ENCODE measurements at regions not wholly inside any gene's neighbourhood (a gene's known extent, or its start where the extent isn't known, plus 50 kb on each side); places are given as distances from the start of the nearest gene placed in this dataset.

GRCh38 chr3:106392915-106393314, 524.1 kb upstream of the CBLB start:
- Histone ChIP-seq H3K4me1 (ENCODE audit: control insufficient read depth in 2 of 2, insufficient read depth in 2 of 2, low read length in 2 of 2) (no peaks in the 10 kb centered on the region), H3K9me3 (ENCODE audit: control insufficient read depth in 2 of 2, insufficient read depth in 1 of 2, low read length in 1 of 2) (no peaks in the 10 kb centered on the region), H3K27ac (ENCODE audit: low read depth in 1 of 2, low read length in 1 of 2) (no peak overlapping the region), H3K27me3 (ENCODE audit: control insufficient read depth in 2 of 2, insufficient read depth in 1 of 2, low read length in 1 of 2) (no peaks in the 10 kb centered on the region), H3K4me3 (ENCODE audit: low read length in 2 of 2) (no peak overlapping the region), H3K36me3 (ENCODE audit: control insufficient read depth in 2 of 2, insufficient read depth in 2 of 2, low read length in 1 of 2) (no peaks in the 10 kb centered on the region)
- 99% methylated on average over 1 of the region's 1 CpG for WGBS
- no peak for DNase-seq (ENCODE audit: low read depth in 6 of 9, low spot score in 9 of 9)

- Histone ChIP-seq H3K9me3 (ENCODE audit: control insufficient read depth in 2 of 2, insufficient read depth in 1 of 2, low read length in 1 of 2) (no peaks in the 10 kb centered on the region), H3K4me1 (ENCODE audit: control insufficient read depth in 2 of 2, insufficient read depth in 2 of 2, low read length in 2 of 2) (no peaks in the 10 kb centered on the region), H3K27me3 (ENCODE audit: control insufficient read depth in 2 of 2, insufficient read depth in 1 of 2, low read length in 1 of 2) (no peaks in the 10 kb centered on the region), H3K27ac (ENCODE audit: low read depth in 1 of 2, low read length in 1 of 2) (no peak overlapping the region), H3K4me3 (ENCODE audit: low read length in 2 of 2) (no peak overlapping the region), H3K36me3 (ENCODE audit: control insufficient read depth in 2 of 2, insufficient read depth in 2 of 2, low read length in 1 of 2) (no peaks in the 10 kb centered on the region)
- WGBS: 100% methylated on average over 2 of the region's 2 CpGs
- no peak for DNase-seq (ENCODE audit: low read depth in 6 of 9, low spot score in 9 of 9)
Observed at GRCh38 chr3:106397006-106397405, 528.2 kb upstream of the CBLB start.

GRCh38 chr3:106398891-106399600, 530.2 kb upstream of the CBLB start:
- Histone ChIP-seq H3K36me3 (ENCODE audit: control insufficient read depth in 2 of 2, insufficient read depth in 2 of 2, low read length in 1 of 2) (no peaks in the 10 kb centered on the region), H3K9me3 (ENCODE audit: control insufficient read depth in 2 of 2, insufficient read depth in 1 of 2, low read length in 1 of 2) (no peaks in the 10 kb centered on the region), H3K27me3 (ENCODE audit: control insufficient read depth in 2 of 2, insufficient read depth in 1 of 2, low read length in 1 of 2) (no peaks in the 10 kb centered on the region), H3K4me3 (ENCODE audit: low read length in 2 of 2) (no peak overlapping the region), H3K27ac (ENCODE audit: low read depth in 1 of 2, low read length in 1 of 2) (no peak overlapping the region), H3K4me1 (ENCODE audit: control insufficient read depth in 2 of 2, insufficient read depth in 2 of 2, low read length in 2 of 2) (no peaks in the 10 kb centered on the region)
- 95% methylated on average over 2 of the region's 2 CpGs for WGBS
- no peak for DNase-seq (ENCODE audit: low read depth in 6 of 9, low spot score in 9 of 9)

DNA sequence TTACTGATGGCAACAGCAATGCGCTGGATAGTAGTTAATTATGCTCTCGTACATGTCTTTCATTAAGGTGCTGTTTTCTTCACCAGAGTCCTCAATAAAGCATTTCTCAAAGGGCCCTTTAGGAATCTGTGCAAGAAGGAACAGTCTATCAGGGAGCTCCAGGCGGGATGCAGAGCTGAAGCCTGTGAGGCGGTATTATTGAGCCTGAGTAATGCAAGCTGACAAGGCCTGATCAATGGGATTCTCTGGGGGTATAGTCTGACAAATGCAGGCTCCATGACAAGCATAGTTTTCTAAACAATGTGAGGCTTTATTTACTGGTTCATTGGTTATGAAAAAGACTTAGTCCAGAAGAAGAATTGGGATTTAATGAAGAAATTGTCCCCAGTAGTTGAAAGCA, 530.9 kb upstream of the CBLB start:
- Histone ChIP-seq H3K27ac (ENCODE audit: low read depth in 1 of 2, low read length in 1 of 2) (no peak overlapping the region), H3K9me3 (ENCODE audit: control insufficient read depth in 2 of 2, insufficient read depth in 1 of 2, low read length in 1 of 2) (no peaks in the 10 kb centered on the region)
- WGBS: 98% methylated on average over 4 of the region's 4 CpGs

DNA sequence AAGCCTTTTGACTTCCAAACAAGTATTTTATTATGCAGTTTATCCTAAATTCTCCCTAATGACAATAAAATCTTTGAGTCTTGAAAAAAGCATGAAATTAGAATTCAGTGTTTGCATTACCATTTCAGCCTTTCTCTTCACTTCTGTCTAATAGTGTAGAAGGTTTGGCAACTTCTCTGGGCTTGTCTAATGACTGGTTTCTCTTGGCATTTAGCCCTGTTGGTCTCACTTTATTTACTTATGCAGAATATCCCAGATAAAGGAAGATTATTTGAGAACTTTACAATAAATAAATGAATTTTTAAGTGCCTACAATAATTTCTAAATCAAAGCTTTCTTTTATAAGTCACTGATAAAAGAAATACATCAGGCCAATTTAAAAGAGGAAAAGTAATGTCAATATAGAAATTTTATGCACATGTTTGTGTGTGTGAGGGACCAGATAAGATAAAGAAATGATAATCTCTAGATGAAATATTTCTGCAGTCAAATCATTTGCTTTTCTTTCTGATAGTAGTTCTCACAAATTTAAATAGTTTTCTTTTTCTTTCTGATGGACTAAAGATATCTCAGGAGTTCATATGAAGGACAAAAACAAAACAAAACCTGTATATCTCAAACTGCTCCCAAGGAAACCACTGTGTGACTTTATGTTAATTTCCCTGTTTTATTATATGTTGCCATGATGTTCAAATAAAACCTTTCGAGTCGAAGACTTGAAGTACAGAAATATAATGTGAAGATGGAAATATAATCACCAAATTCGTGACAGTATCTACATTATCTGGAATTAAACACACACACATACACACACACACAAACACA, 533.1 kb upstream of the CBLB start:
- Histone ChIP-seq H3K36me3 (ENCODE audit: control insufficient read depth in 2 of 2, insufficient read depth in 2 of 2, low read length in 1 of 2) (no peaks in the 10 kb centered on the region), H3K27ac (ENCODE audit: low read depth in 1 of 2, low read length in 1 of 2) (no peak overlapping the region), H3K9me3 (ENCODE audit: control insufficient read depth in 2 of 2, insufficient read depth in 1 of 2, low read length in 1 of 2) (no peaks in the 10 kb centered on the region), H3K4me3 (ENCODE audit: low read length in 2 of 2) (no peak overlapping the region), H3K27me3 (ENCODE audit: control insufficient read depth in 2 of 2, insufficient read depth in 1 of 2, low read length in 1 of 2) (no peaks in the 10 kb centered on the region), H3K4me1 (ENCODE audit: control insufficient read depth in 2 of 2, insufficient read depth in 2 of 2, low read length in 2 of 2) (no peaks in the 10 kb centered on the region)
- 95% methylated on average over 3 of the region's 3 CpGs for WGBS
- DNase-seq (ENCODE audit: low read depth in 6 of 9, low spot score in 9 of 9): no peak

More for the DNA sequence above, 530.9 kb upstream of the CBLB start:
- no peak for DNase-seq (ENCODE audit: low read depth in 6 of 9, low spot score in 9 of 9)
- Histone ChIP-seq H3K36me3 (ENCODE audit: control insufficient read depth in 2 of 2, insufficient read depth in 2 of 2, low read length in 1 of 2) (no peaks in the 10 kb centered on the region), H3K27me3 (ENCODE audit: control insufficient read depth in 2 of 2, insufficient read depth in 1 of 2, low read length in 1 of 2) (no peaks in the 10 kb centered on the region), H3K4me1 (ENCODE audit: control insufficient read depth in 2 of 2, insufficient read depth in 2 of 2, low read length in 2 of 2) (no peaks in the 10 kb centered on the region), H3K4me3 (ENCODE audit: low read length in 2 of 2) (no peak overlapping the region)

GRCh38 chr3:106403371-106404145, 534.7 kb upstream of the CBLB start:
- no peaks in the 10 kb centered on the region for H3K4me1 ChIP-seq (ENCODE audit: control insufficient read depth in 2 of 2, insufficient read depth in 2 of 2, low read length in 2 of 2)
- no peak overlapping the region for H3K4me3 ChIP-seq (ENCODE audit: low read length in 2 of 2)
- no peak overlapping the region for H3K27ac ChIP-seq (ENCODE audit: low read depth in 1 of 2, low read length in 1 of 2)
- no peak for DNase-seq (ENCODE audit: low read depth in 6 of 9, low spot score in 9 of 9)
- H3K36me3 ChIP-seq (ENCODE audit: control insufficient read depth in 2 of 2, insufficient read depth in 2 of 2, low read length in 1 of 2): no peaks in the 10 kb centered on the region
- 97% methylated on average over 7 of the region's 7 CpGs for WGBS
- H3K27me3 ChIP-seq (ENCODE audit: control insufficient read depth in 2 of 2, insufficient read depth in 1 of 2, low read length in 1 of 2): no peaks in the 10 kb centered on the region
- H3K9me3 ChIP-seq (ENCODE audit: control insufficient read depth in 2 of 2, insufficient read depth in 1 of 2, low read length in 1 of 2): no peaks in the 10 kb centered on the region

GRCh38 chr3:106413683-106414082, 544.9 kb upstream of the CBLB start:
- no peaks in the 10 kb centered on the region for H3K4me1 ChIP-seq (ENCODE audit: control insufficient read depth in 2 of 2, insufficient read depth in 2 of 2, low read length in 2 of 2)
- 99% methylated on average over 2 of the region's 2 CpGs for WGBS
- H3K27ac ChIP-seq (ENCODE audit: low read depth in 1 of 2, low read length in 1 of 2): no peak overlapping the region
- no peaks in the 10 kb centered on the region for H3K27me3 ChIP-seq (ENCODE audit: control insufficient read depth in 2 of 2, insufficient read depth in 1 of 2, low read length in 1 of 2)
- no peak for DNase-seq (ENCODE audit: low read depth in 6 of 9, low spot score in 9 of 9)
- no peak overlapping the region for H3K4me3 ChIP-seq (ENCODE audit: low read length in 2 of 2)
- H3K36me3 ChIP-seq (ENCODE audit: control insufficient read depth in 2 of 2, insufficient read depth in 2 of 2, low read length in 1 of 2): no peaks in the 10 kb centered on the region
- H3K9me3 ChIP-seq (ENCODE audit: control insufficient read depth in 2 of 2, insufficient read depth in 1 of 2, low read length in 1 of 2): no peaks in the 10 kb centered on the region

DNA sequence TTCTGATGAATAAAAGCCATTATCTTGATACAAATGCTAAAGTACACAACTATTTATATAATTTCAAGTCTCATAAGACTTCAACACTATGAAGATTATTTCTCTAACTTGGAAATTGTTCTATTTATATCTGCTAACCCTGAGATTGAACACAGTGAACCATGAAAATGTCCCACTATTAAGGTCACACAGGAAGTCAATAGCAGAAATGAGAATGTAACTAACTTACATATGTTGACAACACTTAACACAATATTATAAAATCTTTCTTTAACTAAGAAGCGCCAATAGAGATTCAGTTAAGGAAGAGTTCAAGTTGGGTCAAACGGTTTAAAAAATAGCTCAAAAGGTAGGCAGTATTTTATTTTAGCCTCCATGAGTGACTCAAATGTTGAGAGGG, 551.8 kb upstream of the CBLB start:
- WGBS: 50% methylated on average over 2 of the region's 2 CpGs
- no peaks in the 10 kb centered on the region for H3K9me3 ChIP-seq (ENCODE audit: control insufficient read depth in 2 of 2, insufficient read depth in 1 of 2, low read length in 1 of 2)
- DNase-seq (ENCODE audit: low read depth in 6 of 9, low spot score in 9 of 9): no peak
- H3K27ac ChIP-seq (ENCODE audit: low read depth in 1 of 2, low read length in 1 of 2): no peak overlapping the region
- H3K4me1 ChIP-seq (ENCODE audit: control insufficient read depth in 2 of 2, insufficient read depth in 2 of 2, low read length in 2 of 2): no peaks in the 10 kb centered on the region
- H3K4me3 ChIP-seq (ENCODE audit: low read length in 2 of 2): no peak overlapping the region
- no peaks in the 10 kb centered on the region for H3K27me3 ChIP-seq (ENCODE audit: control insufficient read depth in 2 of 2, insufficient read depth in 1 of 2, low read length in 1 of 2)
- no peaks in the 10 kb centered on the region for H3K36me3 ChIP-seq (ENCODE audit: control insufficient read depth in 2 of 2, insufficient read depth in 2 of 2, low read length in 1 of 2)

DNA sequence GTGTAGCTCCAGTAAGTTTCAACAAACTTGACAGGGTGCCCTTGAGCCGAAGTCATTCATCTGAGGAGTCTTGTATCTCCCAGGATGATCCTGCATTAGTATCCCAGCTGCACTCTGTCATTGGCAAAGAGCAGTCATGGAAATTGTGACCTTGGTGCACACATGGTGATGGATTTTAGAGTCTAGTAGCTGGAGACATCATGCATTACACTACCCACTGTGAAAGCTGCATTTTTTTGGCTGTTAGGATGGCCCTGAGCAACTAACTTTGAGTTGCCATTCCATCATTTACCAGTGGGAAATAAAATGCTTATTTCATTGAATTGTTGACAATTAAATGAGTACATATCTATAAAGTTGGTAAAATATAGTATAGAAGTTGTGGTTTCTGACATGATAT, 552.6 kb upstream of the CBLB start:
- no peak for DNase-seq (ENCODE audit: low read depth in 6 of 9, low spot score in 9 of 9)
- no peaks in the 10 kb centered on the region for H3K27me3 ChIP-seq (ENCODE audit: control insufficient read depth in 2 of 2, insufficient read depth in 1 of 2, low read length in 1 of 2)
- no peaks in the 10 kb centered on the region for H3K36me3 ChIP-seq (ENCODE audit: control insufficient read depth in 2 of 2, insufficient read depth in 2 of 2, low read length in 1 of 2)
- no peak overlapping the region for H3K27ac ChIP-seq (ENCODE audit: low read depth in 1 of 2, low read length in 1 of 2)
- H3K9me3 ChIP-seq (ENCODE audit: control insufficient read depth in 2 of 2, insufficient read depth in 1 of 2, low read length in 1 of 2): no peaks in the 10 kb centered on the region
- H3K4me3 ChIP-seq (ENCODE audit: low read length in 2 of 2): no peak overlapping the region
- H3K4me1 ChIP-seq (ENCODE audit: control insufficient read depth in 2 of 2, insufficient read depth in 2 of 2, low read length in 2 of 2): no peaks in the 10 kb centered on the region
- WGBS: 98% methylated on average over 1 of the region's 1 CpG
